ENCODE measurements at regions not wholly inside any gene's neighbourhood (a gene's known extent, or its start where the extent isn't known, plus 50 kb on each side); places are given as distances from the start of the nearest gene placed in this dataset.
"Not testable (repeated sequence)": the region's sequence is repeated elsewhere in the genome, so short reads cannot be mapped to it uniquely, and the experiment has no call there.

DNA sequence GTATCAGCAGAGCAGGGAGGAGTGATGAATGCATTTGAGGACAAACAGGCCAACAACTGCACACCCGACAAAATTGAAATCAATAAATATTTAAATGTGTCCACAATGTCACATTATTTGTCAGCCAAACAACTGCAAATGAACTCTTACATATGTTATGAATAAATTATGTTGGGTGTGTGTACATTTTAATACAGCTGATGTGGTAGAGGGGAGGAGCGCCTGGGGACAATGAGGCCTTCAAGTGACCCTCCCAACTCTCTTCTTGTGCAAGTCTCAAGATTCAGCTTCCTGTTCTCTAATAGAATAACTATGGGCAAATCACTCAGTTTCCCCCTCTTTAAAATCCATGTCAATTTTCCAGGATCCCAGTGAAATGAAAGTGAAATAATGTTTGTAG lies 303.2 kb downstream of the TSHZ3 start:
- H4K20me1 ChIP-seq (ENCODE audit: insufficient read depth, low read length) = no peaks in the 10 kb centered on the region
- H3K79me2 ChIP-seq (ENCODE audit: insufficient read depth, low read length) = no peaks in the 10 kb centered on the region
- no peak for DNase-seq (ENCODE audit: insufficient read length, low spot score, missing footprints)
- H3K36me3 ChIP-seq (ENCODE audit: insufficient read depth, low read length) = no peaks in the 10 kb centered on the region
- H3K27ac ChIP-seq (ENCODE audit: low read depth, low read length) = no peak overlapping the region
- H3K4me2 ChIP-seq (ENCODE audit: insufficient read depth, low read length) = no peak overlapping the region
- no peaks in the 10 kb centered on the region for H3K9me3 ChIP-seq (ENCODE audit: low read depth, low read length)
- H3K27me3 ChIP-seq (ENCODE audit: insufficient read depth, low read length) = peaks cover 4% of the 10 kb centered on the region
- no peak overlapping the region for H3K4me3 ChIP-seq (ENCODE audit: insufficient read depth, low read length)
- H2AFZ ChIP-seq (ENCODE audit: low read length) = no peak overlapping the region
- no peaks in the 10 kb centered on the region for H3K4me1 ChIP-seq (ENCODE audit: insufficient read depth, low read length)
- TF ChIP-seq, protein P1, sequence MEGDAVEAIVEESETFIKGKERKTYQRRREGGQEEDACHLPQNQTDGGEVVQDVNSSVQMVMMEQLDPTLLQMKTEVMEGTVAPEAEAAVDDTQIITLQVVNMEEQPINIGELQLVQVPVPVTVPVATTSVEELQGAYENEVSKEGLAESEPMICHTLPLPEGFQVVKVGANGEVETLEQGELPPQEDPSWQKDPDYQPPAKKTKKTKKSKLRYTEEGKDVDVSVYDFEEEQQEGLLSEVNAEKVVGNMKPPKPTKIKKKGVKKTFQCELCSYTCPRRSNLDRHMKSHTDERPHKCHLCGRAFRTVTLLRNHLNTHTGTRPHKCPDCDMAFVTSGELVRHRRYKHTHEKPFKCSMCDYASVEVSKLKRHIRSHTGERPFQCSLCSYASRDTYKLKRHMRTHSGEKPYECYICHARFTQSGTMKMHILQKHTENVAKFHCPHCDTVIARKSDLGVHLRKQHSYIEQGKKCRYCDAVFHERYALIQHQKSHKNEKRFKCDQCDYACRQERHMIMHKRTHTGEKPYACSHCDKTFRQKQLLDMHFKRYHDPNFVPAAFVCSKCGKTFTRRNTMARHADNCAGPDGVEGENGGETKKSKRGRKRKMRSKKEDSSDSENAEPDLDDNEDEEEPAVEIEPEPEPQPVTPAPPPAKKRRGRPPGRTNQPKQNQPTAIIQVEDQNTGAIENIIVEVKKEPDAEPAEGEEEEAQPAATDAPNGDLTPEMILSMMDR (IDR thresholded peaks at IDR 0.05; ENCODE audit: extremely low read depth, low read depth, low read length) = no peak

DNA sequence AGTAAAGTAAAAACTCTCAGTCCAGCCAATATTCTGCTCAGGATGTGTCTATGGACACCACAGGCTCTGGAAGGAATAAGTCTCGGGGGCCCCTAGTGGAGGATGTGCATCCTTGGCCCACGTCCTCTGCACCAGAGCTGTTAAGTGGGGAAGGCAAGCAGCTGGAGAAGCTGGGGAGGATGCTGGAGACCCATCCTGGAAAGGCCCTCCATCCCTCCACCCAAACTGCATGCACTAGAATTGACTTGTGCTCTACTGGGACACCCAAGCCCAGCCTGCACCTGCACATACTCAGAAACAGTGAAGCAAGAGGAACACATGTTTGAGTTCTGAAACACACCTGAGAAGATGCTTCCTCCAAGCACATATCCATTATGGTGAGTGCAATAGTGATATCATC lies 307.8 kb downstream of the TSHZ3 start:
- peaks cover 4% of the 10 kb centered on the region for H3K27me3 ChIP-seq (ENCODE audit: insufficient read depth, low read length)
- H2AFZ ChIP-seq (ENCODE audit: low read length) = no peak overlapping the region
- TF ChIP-seq, protein P1 (IDR thresholded peaks at IDR 0.05; ENCODE audit: extremely low read depth, low read depth, low read length) = no peak
- DNase-seq (ENCODE audit: insufficient read length, low spot score, missing footprints) = no peak
- no peak overlapping the region for H3K4me3 ChIP-seq (ENCODE audit: insufficient read depth, low read length)
- no peaks in the 10 kb centered on the region for H3K79me2 ChIP-seq (ENCODE audit: insufficient read depth, low read length)
- no peaks in the 10 kb centered on the region for H3K9me3 ChIP-seq (ENCODE audit: low read depth, low read length)
- H3K4me2 ChIP-seq (ENCODE audit: insufficient read depth, low read length) = no peak overlapping the region
- H3K4me1 ChIP-seq (ENCODE audit: insufficient read depth, low read length) = no peaks in the 10 kb centered on the region
- H3K27ac ChIP-seq (ENCODE audit: low read depth, low read length) = no peak overlapping the region
- no peaks in the 10 kb centered on the region for H3K36me3 ChIP-seq (ENCODE audit: insufficient read depth, low read length)
- H4K20me1 ChIP-seq (ENCODE audit: insufficient read depth, low read length) = no peaks in the 10 kb centered on the region

DNA sequence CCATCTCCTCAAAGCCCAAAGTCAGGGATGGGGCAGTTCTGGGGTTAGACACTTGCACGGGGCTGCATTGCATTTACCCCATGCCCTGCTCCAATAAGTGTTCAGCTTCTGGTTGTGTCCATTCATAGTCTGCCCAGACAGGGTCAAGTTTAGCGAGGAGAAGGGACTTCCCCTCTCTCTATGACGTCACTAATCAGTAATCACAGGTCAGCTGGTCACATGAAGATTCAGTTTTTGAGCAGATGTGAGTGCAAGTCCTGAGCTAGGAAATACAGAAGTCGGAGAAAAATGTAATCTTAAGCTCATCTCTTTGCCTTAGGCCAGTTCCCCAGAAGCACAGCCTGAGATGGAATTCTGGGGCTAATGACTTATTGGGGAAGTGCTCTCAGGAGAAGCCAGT lies 310.1 kb downstream of the TSHZ3 start:
- no peak for DNase-seq (ENCODE audit: insufficient read length, low spot score, missing footprints)
- Histone ChIP-seq H3K9me3 (ENCODE audit: low read depth, low read length) (no peaks in the 10 kb centered on the region), H3K27me3 (ENCODE audit: insufficient read depth, low read length) (peaks cover 4% of the 10 kb centered on the region), H3K4me2 (ENCODE audit: insufficient read depth, low read length) (no peak overlapping the region), H2AFZ (ENCODE audit: low read length) (no peak overlapping the region), H4K20me1 (ENCODE audit: insufficient read depth, low read length) (no peaks in the 10 kb centered on the region), H3K79me2 (ENCODE audit: insufficient read depth, low read length) (no peaks in the 10 kb centered on the region), H3K36me3 (ENCODE audit: insufficient read depth, low read length) (no peaks in the 10 kb centered on the region), H3K4me3 (ENCODE audit: insufficient read depth, low read length) (no peak overlapping the region), H3K4me1 (ENCODE audit: insufficient read depth, low read length) (no peaks in the 10 kb centered on the region), H3K27ac (ENCODE audit: low read depth, low read length) (no peak overlapping the region)
- TF ChIP-seq, protein P1 (IDR thresholded peaks at IDR 0.05; ENCODE audit: extremely low read depth, low read depth, low read length) = no peak

DNA sequence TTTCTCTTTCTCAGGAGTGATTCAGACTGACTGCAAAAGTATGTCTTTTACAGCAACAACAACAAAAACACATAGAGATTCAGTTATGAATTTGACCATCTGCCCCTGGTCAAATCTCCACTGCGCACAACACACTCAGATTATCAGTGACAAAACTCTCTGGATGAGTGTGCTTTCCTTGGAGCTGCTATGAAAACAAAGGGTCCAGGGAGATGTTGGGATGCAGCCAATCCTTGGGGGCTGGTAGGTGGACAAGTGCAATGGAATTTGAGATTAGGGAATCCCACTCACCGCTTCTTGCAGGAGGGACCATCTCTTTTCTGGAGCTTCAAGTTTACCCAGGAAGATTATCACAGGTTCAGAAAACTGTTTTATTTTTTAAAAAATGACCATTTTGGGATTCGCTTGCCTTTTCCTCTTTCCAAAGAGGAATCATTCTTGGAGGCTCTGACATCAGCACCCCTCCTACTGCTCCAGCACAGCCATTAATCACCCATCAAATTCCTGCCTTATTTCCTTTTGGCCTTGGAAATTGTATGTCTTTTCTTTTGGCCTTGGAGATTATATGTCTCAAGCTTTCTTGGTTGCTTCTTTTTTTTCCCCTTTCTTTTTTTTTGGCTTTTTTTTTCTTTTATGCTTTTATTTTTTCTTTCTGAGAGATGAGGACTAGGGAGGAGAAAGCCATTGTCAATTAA lies 311.8 kb downstream of the TSHZ3 start:
- H3K27ac ChIP-seq (ENCODE audit: low read depth, low read length) = no peak overlapping the region
- no peaks in the 10 kb centered on the region for H3K79me2 ChIP-seq (ENCODE audit: insufficient read depth, low read length)
- H3K4me2 ChIP-seq (ENCODE audit: insufficient read depth, low read length) = no peak overlapping the region
- no peak overlapping the region for H2AFZ ChIP-seq (ENCODE audit: low read length)
- DNase-seq (ENCODE audit: insufficient read length, low spot score, missing footprints) = no peak
- H3K4me1 ChIP-seq (ENCODE audit: insufficient read depth, low read length) = no peaks in the 10 kb centered on the region
- no peaks in the 10 kb centered on the region for H3K36me3 ChIP-seq (ENCODE audit: insufficient read depth, low read length)
- no peaks in the 10 kb centered on the region for H4K20me1 ChIP-seq (ENCODE audit: insufficient read depth, low read length)
- H3K4me3 ChIP-seq (ENCODE audit: insufficient read depth, low read length) = no peak overlapping the region
- TF ChIP-seq, protein P1 (IDR thresholded peaks at IDR 0.05; ENCODE audit: extremely low read depth, low read depth, low read length) = no peak
- H3K27me3 ChIP-seq (ENCODE audit: insufficient read depth, low read length) = peaks cover 4% of the 10 kb centered on the region
- H3K9me3 ChIP-seq (ENCODE audit: low read depth, low read length) = no peaks in the 10 kb centered on the region

DNA sequence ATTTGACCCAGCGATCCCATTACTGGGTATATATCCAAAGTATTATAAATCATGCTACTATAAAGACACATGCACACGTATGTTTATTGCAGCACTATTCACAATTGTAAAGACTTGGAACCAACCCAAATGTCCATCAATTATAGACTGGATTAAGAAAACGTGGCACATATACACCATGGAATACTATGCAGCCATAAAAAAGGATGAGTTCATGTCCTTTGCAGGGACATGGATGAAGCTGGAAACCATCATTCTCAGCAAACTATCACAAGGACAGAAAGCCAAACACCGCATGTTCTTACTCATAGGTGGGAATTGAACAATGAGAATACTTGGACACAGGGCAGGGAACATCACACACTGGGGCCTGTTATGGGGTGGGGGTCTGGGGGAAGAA lies 317.8 kb downstream of the TSHZ3 start:
- not testable (repeated sequence) for H3K79me2 ChIP-seq (ENCODE audit: insufficient read depth, low read length); H3K4me2 ChIP-seq (ENCODE audit: insufficient read depth, low read length); H4K20me1 ChIP-seq (ENCODE audit: insufficient read depth, low read length); H3K4me3 ChIP-seq (ENCODE audit: insufficient read depth, low read length); H3K36me3 ChIP-seq (ENCODE audit: insufficient read depth, low read length); H3K9me3 ChIP-seq (ENCODE audit: low read depth, low read length); H3K27ac ChIP-seq (ENCODE audit: low read depth, low read length); H3K27me3 ChIP-seq (ENCODE audit: insufficient read depth, low read length); DNase-seq (ENCODE audit: insufficient read length, low spot score, missing footprints); H2AFZ ChIP-seq (ENCODE audit: low read length); H3K4me1 ChIP-seq (ENCODE audit: insufficient read depth, low read length)
